ENCODE measurements at regions not wholly inside any gene's neighbourhood (a gene's known extent, or its start where the extent isn't known, plus 50 kb on each side); places are given as distances from the start of the nearest gene placed in this dataset.

DNA sequence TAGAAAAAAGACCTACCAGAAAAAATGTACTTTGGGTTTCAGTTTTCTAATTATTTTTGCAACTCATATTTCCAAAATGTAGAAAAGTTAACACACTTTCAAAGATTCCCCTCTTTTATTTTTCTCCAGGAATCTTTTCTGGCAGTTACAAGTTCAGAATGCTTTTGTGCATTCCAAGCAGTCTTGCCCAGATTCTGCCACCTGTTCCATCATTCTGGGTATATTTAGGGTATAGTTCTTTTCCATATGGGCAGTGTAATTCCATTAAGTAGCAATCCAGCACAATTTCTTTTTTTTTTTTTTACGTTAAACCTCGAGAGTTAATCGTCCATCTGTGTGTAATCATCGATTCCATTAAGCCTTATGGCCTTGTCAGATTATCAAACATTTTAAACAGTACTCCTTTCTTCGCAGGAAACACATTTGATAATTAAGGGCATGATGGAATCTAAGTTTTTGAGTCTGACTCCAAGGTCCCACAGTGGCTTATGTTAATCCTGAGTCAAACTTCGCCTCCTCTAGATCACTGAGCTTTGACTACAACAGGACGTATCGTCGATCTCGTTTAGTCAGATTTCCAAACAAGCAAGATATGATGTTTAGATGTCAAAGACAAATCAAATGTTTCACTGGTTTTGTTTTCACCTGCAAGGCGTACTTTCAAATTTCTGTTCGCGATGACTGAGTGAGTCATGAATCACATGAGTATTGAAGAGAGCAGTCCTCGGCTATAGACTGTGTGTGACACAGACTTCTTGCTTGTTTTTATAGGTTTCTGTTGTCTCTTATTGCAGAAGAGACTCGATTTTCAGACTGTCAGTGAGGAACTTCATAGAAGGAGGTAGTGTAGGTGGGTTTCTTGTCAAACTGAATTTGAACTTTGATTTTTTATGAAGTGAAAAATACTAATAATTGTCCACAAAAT is 118.9 kb upstream of the GK2 start:
- Histone ChIP-seq H2AFZ (ENCODE audit: low read depth) (no peak overlapping the region), H3K27me3 (ENCODE audit: insufficient read depth) (no peaks in the 10 kb centered on the region), H4K20me1 (ENCODE audit: insufficient read depth) (no peaks in the 10 kb centered on the region), H3K9ac (no peak overlapping the region), H3K36me3 (replicated peaks in 1 of 2; ENCODE audit: control insufficient read depth in 1 of 2, insufficient read depth in 2 of 2, low read length in 1 of 2) (no peaks in the 10 kb centered on the region), H3K9me3 (no peaks in the 10 kb centered on the region), H3K4me2 (no peak overlapping the region), H3K79me2 (ENCODE audit: insufficient read depth) (no peaks in the 10 kb centered on the region), H3K27ac (ENCODE audit: low read depth in 2 of 2, low read length in 1 of 2) (no peak overlapping the region), H3K4me3 (ENCODE audit: low read depth in 2 of 2, low read length in 1 of 2) (no peak overlapping the region), H3F3A (replicated peaks; ENCODE audit: insufficient read depth) (no peaks in the 10 kb centered on the region), H3K4me1 (ENCODE audit: control insufficient read depth in 1 of 2, insufficient read depth in 2 of 2, low read depth in 1 of 2, low read length in 1 of 2) (no peaks in the 10 kb centered on the region), H3K9me2 (no peaks in the 10 kb centered on the region)
- TF ChIP-seq ELF1 (IDR thresholded peaks at IDR 0.05) (no peak), SMC3 (IDR thresholded peaks at IDR 0.05; ENCODE audit: low read depth, low read length) (no peak), EZH2phosphoT487 (IDR thresholded peaks at IDR 0.05; ENCODE audit: borderline replicate concordance, low read depth) (no peak), RFX5 (IDR thresholded peaks at IDR 0.05; ENCODE audit: low read length) (no peak), FOXJ3 (CRISPR knock-in tag; IDR thresholded peaks at IDR 0.05) (no peak), RAD21 (IDR thresholded peaks at IDR 0.05; ENCODE audit: low read length) (no peak), GATA2 (CRISPR knock-in tag; IDR thresholded peaks at IDR 0.05) (no peak), MXI1 (IDR thresholded peaks at IDR 0.05; ENCODE audit: low read depth, low read length) (no peak), NFIC (IDR thresholded peaks at IDR 0.05; ENCODE audit: borderline replicate concordance) (no peak)
- TF ChIP-seq, protein P1, sequence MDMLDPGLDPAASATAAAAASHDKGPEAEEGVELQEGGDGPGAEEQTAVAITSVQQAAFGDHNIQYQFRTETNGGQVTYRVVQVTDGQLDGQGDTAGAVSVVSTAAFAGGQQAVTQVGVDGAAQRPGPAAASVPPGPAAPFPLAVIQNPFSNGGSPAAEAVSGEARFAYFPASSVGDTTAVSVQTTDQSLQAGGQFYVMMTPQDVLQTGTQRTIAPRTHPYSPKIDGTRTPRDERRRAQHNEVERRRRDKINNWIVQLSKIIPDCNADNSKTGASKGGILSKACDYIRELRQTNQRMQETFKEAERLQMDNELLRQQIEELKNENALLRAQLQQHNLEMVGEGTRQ (IDR thresholded peaks at IDR 0.05; ENCODE audit: borderline replicate concordance, low read depth, low read length), result no peak
- CTCF ChIA-PET, result interaction anchor here (1.1 to 1.4 kb wide), 2 partner anchors 19 to 22 kb away, joined by 3 to 5 read pairs; no protein-coding TSS in a partner anchor
- 58% methylated on average over 15 of the region's 15 CpGs for whole genome bisulfite sequencing (ENCODE audit: low lambda C conversion rate)
- no peak for DNase-seq
- POLR2A ChIA-PET, result no interaction called here

DNA sequence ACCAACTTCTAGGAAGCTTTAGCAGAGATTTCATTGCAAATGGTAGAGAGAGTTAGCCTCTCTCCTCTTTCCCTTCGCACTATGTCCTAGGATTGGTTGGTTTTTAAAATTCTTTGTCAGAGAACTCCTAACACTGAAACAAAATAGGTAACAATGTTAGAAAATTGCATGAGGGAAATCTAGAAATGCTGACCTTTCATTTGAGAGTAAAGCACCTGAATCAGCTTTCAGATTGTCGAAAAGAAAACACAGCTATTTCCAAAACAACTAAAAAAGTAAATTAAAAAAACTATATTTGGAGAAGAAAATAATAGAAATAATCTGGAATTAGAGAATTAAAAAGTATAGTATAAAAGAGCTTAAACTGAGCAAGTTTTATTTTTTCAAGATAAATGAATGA is 108.1 kb upstream of the GK2 start:
- CTCF ChIA-PET, result interaction anchor here (1.1 kb wide), 1 partner anchor 11 kb away, joined by 3 read pairs; no protein-coding TSS in a partner anchor
- no peak overlapping the region for H3K27ac ChIP-seq (ENCODE audit: low read depth in 2 of 2, low read length in 1 of 2)
- no peak for DNase-seq
- POLR2A ChIA-PET, result no interaction called here
- no peak overlapping the region for H3K9ac ChIP-seq
- WGBS (ENCODE audit: low lambda C conversion rate), result 60% methylated on average over 2 of the region's 2 CpGs
- H4K20me1 ChIP-seq (ENCODE audit: insufficient read depth), result no peaks in the 10 kb centered on the region
- H3K36me3 ChIP-seq (replicated peaks in 1 of 2; ENCODE audit: control insufficient read depth in 1 of 2, insufficient read depth in 2 of 2, low read length in 1 of 2), result no peaks in the 10 kb centered on the region
- H3K4me2 ChIP-seq, result no peak overlapping the region
- TF ChIP-seq ELF1 (IDR thresholded peaks at IDR 0.05) (no peak), RCOR1 (IDR thresholded peaks at IDR 0.05; ENCODE audit: low read length) (no peak), TEAD4 (IDR thresholded peaks at IDR 0.05; ENCODE audit: borderline replicate concordance, insufficient read depth) (no peak), TAF1 (IDR thresholded peaks at IDR 0.05; ENCODE audit: borderline replicate concordance, low read depth, low read length) (no peak), CHD2 (IDR thresholded peaks at IDR 0.05; ENCODE audit: low read length, partially characterized antibody) (no peak), NFIC (IDR thresholded peaks at IDR 0.05; ENCODE audit: borderline replicate concordance) (no peak), GABPA (IDR thresholded peaks at IDR 0.05; ENCODE audit: low read depth) (no peak), EP300 (IDR thresholded peaks at IDR 0.05; ENCODE audit: borderline replicate concordance in 1 of 2, low read depth in 1 of 2, low read length in 1 of 2) (no peak), GATA2 (CRISPR knock-in tag; IDR thresholded peaks at IDR 0.05) (no peak), SIN3A (IDR thresholded peaks at IDR 0.05; ENCODE audit: borderline replicate concordance, low read depth, low read length) (no peak), RXRA (IDR thresholded peaks at IDR 0.05; ENCODE audit: borderline replicate concordance, low read depth) (no peak)
- TF ChIP-seq, protein P2, sequence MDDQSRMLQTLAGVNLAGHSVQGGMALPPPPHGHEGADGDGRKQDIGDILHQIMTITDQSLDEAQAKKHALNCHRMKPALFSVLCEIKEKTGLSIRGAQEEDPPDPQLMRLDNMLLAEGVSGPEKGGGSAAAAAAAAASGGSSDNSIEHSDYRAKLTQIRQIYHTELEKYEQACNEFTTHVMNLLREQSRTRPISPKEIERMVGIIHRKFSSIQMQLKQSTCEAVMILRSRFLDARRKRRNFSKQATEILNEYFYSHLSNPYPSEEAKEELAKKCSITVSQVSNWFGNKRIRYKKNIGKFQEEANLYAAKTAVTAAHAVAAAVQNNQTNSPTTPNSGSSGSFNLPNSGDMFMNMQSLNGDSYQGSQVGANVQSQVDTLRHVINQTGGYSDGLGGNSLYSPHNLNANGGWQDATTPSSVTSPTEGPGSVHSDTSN (IDR thresholded peaks at IDR 0.05), result no peak
- TF ChIP-seq, protein P3, sequence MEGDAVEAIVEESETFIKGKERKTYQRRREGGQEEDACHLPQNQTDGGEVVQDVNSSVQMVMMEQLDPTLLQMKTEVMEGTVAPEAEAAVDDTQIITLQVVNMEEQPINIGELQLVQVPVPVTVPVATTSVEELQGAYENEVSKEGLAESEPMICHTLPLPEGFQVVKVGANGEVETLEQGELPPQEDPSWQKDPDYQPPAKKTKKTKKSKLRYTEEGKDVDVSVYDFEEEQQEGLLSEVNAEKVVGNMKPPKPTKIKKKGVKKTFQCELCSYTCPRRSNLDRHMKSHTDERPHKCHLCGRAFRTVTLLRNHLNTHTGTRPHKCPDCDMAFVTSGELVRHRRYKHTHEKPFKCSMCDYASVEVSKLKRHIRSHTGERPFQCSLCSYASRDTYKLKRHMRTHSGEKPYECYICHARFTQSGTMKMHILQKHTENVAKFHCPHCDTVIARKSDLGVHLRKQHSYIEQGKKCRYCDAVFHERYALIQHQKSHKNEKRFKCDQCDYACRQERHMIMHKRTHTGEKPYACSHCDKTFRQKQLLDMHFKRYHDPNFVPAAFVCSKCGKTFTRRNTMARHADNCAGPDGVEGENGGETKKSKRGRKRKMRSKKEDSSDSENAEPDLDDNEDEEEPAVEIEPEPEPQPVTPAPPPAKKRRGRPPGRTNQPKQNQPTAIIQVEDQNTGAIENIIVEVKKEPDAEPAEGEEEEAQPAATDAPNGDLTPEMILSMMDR (IDR thresholded peaks at IDR 0.05), result no peak
- TF ChIP-seq, protein P4, sequence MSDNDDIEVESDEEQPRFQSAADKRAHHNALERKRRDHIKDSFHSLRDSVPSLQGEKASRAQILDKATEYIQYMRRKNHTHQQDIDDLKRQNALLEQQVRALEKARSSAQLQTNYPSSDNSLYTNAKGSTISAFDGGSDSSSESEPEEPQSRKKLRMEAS (IDR thresholded peaks at IDR 0.05; ENCODE audit: low read depth), result no peak
- TF ChIP-seq, protein P1 (IDR thresholded peaks at IDR 0.05; ENCODE audit: borderline replicate concordance, low read depth, low read length), result no peak
- no peaks in the 10 kb centered on the region for H3K9me2 ChIP-seq
- H3K4me1 ChIP-seq (ENCODE audit: control insufficient read depth in 1 of 2, insufficient read depth in 2 of 2, low read depth in 1 of 2, low read length in 1 of 2), result no peaks in the 10 kb centered on the region
- no peaks in the 10 kb centered on the region for H3F3A ChIP-seq (replicated peaks; ENCODE audit: insufficient read depth)
- no peaks in the 10 kb centered on the region for H3K9me3 ChIP-seq
- H3K79me2 ChIP-seq (ENCODE audit: insufficient read depth), result no peaks in the 10 kb centered on the region
- no peak overlapping the region for H2AFZ ChIP-seq (ENCODE audit: low read depth)
- no peak overlapping the region for H3K4me3 ChIP-seq (ENCODE audit: low read depth in 2 of 2, low read length in 1 of 2)
- no peaks in the 10 kb centered on the region for H3K27me3 ChIP-seq (ENCODE audit: insufficient read depth)

Measured in SK-N-SH (cell line).